Neural crest cell (in vitro differentiated cells): ENCODE measurements at regions not wholly inside any gene's neighbourhood (a gene's known extent, or its start where the extent isn't known, plus 50 kb on each side); places are given as distances from the start of the nearest gene placed in this dataset.
"Not testable (repeated sequence)": the region's sequence is repeated elsewhere in the genome, so short reads cannot be mapped to it uniquely, and the experiment has no call there.

Experiments
- DNase-seq: peaks from one replicate; pipeline ENCODE4 v3.0.0; 2021; ENCODE audit warnings: low read depth, mixed read lengths, low spot score
- H3K27ac Mint-ChIP-seq: one replicate; pipeline ENCODE4 v1.8.0; 2021; ENCODE audit warnings: mild to moderate bottlenecking, mixed read lengths; ENCODE audit not compliant: unreplicated experiment
- H3K27me3 Mint-ChIP-seq: 2 replicates; pipeline ENCODE4 v1.8.0; 2021; ENCODE audit warnings: low read depth, mild to moderate bottlenecking, mixed read lengths
- H3K36me3 Mint-ChIP-seq: 2 replicates; pipeline ENCODE4 v1.8.0; 2021; ENCODE audit warnings: low read depth, mild to moderate bottlenecking, mixed read lengths
- H3K4me1 Mint-ChIP-seq: 2 replicates; pipeline ENCODE4 v1.8.0; 2021; ENCODE audit warnings: mixed read lengths
- H3K4me3 Mint-ChIP-seq: one replicate; pipeline ENCODE4 v1.8.0; 2021; ENCODE audit warnings: mild to moderate bottlenecking, mixed read lengths
- H3K9me3 Mint-ChIP-seq: 2 replicates; pipeline ENCODE4 v1.8.0; 2021; ENCODE audit warnings: mixed read lengths
- TF ChIP-seq, protein P1 (sequence below): fragments of 200-600 bp; sonication (generic); conservative IDR thresholded peaks from 2 replicates; pipeline ENCODE4 v1.5.0; 2021; ENCODE audit warnings: antibody characterized with exemption, mild to moderate bottlenecking

DNA sequence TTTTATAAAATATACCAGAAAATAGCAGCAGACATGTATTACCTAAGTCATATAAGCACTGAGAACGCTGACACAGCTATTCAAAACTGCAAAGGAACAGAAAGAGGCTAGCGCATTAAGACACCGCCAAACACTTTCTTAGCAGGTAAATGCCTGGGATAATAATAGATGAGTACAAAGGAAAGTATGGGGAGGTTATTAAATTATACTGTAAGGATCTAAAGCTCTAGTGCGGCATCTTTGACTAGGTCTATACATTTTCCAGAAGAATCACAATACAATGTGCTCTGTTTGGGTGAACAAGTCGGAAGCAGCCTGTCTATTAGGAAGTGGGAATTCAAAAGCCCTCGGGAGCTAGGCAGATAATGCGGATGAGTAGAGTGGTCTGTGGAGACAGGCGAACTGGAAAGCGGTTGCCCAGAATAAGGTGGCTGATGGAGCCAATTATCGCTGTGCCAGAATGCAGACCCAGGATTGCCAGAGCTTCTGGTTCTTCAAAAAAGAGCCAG lies 443.6 kb upstream of the TENM3 start:
- Mint-ChIP-seq H3K36me3 (no peaks in the 10 kb centered on the region), H3K27me3 (peaks cover 41% of the 10 kb centered on the region), H3K27ac (no peak overlapping the region), H3K9me3 (no peaks in the 10 kb centered on the region), H3K4me1 (peaks cover 4% of the 10 kb centered on the region), H3K4me3 (no peak overlapping the region)
- DNase-seq: no peak
- TF ChIP-seq, protein P1, sequence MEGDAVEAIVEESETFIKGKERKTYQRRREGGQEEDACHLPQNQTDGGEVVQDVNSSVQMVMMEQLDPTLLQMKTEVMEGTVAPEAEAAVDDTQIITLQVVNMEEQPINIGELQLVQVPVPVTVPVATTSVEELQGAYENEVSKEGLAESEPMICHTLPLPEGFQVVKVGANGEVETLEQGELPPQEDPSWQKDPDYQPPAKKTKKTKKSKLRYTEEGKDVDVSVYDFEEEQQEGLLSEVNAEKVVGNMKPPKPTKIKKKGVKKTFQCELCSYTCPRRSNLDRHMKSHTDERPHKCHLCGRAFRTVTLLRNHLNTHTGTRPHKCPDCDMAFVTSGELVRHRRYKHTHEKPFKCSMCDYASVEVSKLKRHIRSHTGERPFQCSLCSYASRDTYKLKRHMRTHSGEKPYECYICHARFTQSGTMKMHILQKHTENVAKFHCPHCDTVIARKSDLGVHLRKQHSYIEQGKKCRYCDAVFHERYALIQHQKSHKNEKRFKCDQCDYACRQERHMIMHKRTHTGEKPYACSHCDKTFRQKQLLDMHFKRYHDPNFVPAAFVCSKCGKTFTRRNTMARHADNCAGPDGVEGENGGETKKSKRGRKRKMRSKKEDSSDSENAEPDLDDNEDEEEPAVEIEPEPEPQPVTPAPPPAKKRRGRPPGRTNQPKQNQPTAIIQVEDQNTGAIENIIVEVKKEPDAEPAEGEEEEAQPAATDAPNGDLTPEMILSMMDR: no peak

DNA sequence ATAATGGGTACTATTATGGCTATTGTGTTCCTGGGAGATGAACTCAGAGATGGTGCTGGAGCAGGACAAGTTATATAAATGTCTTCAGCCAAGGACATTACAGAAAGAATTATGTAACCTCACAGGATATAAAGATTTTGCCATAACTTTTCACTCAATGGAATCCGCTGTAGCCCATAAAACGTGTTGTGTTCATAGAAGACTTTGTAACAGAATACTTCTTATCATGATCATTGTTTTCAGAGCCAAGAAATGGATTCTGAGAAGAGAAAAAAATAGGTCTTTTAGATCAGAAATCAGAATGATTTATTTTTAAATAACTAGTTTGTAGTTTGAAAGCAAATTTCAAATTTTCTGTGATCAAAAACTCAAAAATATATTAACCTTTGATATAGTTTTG lies 441.0 kb upstream of the TENM3 start:
- Mint-ChIP-seq H3K27ac (no peak overlapping the region), H3K9me3 (no peaks in the 10 kb centered on the region), H3K4me3 (no peak overlapping the region), H3K4me1 (peaks cover 4% of the 10 kb centered on the region), H3K36me3 (no peaks in the 10 kb centered on the region), H3K27me3 (peaks cover 67% of the 10 kb centered on the region)
- no peak for DNase-seq
- TF ChIP-seq, protein P1: no peak

DNA sequence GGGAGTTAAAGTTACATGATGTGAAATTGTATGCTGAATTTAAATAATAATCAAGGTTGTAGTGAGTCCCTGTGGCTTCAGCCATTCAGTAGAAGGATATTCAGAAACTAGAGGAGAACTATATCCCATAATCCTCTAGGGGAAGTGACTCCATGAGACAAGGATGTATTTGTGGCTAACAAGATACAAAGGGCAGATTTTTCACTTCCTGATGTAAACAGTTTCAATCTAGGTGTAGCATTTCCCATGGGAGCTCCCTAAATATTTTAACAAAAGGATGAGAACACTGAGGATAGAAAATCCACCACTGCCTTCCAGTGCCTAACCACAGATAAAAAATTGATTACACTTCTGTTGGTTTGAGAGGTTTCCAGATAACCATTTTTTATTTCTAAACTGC lies 435.4 kb upstream of the TENM3 start:
- Mint-ChIP-seq H3K36me3 (no peaks in the 10 kb centered on the region), H3K27me3 (peaks cover 92% of the 10 kb centered on the region), H3K27ac (no peak overlapping the region), H3K4me1 (peaks cover 6% of the 10 kb centered on the region), H3K9me3 (no peaks in the 10 kb centered on the region), H3K4me3 (no peak overlapping the region)
- TF ChIP-seq, protein P1: no peak
- DNase-seq: no peak

DNA sequence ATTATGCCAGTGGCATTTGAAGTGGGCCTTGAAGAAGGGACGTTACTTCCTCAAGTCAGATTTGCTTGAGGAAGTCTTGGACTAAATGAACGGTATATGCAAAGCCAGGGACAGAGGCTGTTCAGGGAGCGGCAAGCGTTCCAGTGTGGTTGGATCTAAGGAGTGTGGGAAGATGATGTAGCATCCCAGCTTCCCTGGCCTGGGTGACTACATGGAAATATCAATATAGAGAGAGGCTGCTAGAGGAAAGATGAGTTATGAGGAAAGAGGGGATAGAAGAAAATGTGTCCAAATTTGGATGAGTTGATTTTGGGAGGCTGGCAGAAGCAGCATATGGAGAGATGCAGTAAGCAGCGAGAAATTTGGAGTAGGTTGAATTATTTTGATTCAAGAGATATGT lies 432.5 kb upstream of the TENM3 start:
- Mint-ChIP-seq H3K36me3 (no peaks in the 10 kb centered on the region), H3K9me3 (no peaks in the 10 kb centered on the region), H3K27ac (no peak overlapping the region), H3K27me3 (peaks cover 96% of the 10 kb centered on the region), H3K4me3 (no peak overlapping the region), H3K4me1 (peaks cover 6% of the 10 kb centered on the region)
- TF ChIP-seq, protein P1: no peak
- no peak for DNase-seq

DNA sequence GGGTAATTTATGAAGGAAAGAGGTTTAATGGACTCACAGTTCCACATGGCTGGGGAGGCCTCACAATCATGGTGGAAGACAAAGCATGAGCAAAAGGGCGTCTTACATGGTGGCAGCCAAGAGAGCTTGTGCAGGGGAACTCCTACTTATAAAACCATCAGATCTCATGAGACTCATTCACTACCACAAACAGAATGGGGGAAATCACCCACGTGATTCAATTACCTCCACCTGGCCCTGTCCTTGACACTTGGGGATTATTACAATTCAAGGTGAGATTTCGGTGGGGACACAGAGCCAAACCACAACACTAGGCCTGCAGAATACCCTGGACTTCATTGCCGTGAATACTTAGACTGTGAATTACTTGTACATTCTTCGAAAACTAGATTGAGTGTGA lies 431.7 kb upstream of the TENM3 start:
- H3K4me1 Mint-ChIP-seq, H3K27ac Mint-ChIP-seq, H3K9me3 Mint-ChIP-seq, H3K36me3 Mint-ChIP-seq, H3K4me3 Mint-ChIP-seq, DNase-seq: not testable (repeated sequence)
- peaks cover 96% of the 10 kb centered on the region for H3K27me3 Mint-ChIP-seq

DNA sequence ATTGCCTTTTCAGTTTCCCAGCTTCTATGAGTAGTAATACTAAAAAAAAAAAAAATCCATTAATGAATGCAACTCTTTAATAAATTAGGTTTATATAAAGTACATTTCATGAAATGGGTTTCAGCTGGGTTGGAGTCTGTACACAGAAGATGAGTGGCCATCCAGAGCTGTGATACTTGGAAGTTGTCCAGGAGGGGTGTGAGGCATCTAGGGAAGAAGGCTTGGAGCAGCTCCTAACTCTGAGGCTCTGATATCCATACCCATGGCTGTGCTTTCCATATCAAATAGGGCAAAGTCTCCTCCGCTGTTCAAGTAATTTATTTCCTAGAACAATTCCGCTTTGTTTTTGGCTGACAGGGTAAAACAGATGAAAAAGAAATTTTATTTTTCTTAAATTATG lies 423.3 kb upstream of the TENM3 start:
- DNase-seq: no peak
- peaks cover 4% of the 10 kb centered on the region for H3K9me3 Mint-ChIP-seq
- no peak overlapping the region for H3K4me3 Mint-ChIP-seq
- TF ChIP-seq, protein P1: no peak
- H3K27me3 Mint-ChIP-seq: peaks cover 71% of the 10 kb centered on the region
- no peaks in the 10 kb centered on the region for H3K36me3 Mint-ChIP-seq
- H3K4me1 Mint-ChIP-seq: peaks cover 36% of the 10 kb centered on the region
- no peak overlapping the region for H3K27ac Mint-ChIP-seq
